ENCODE measurements at regions not wholly inside any gene's neighbourhood (a gene's known extent, or its start where the extent isn't known, plus 50 kb on each side); places are given as distances from the start of the nearest gene placed in this dataset.

GRCh38 chr2:241944821-241945220 is 75.3 kb downstream of the RTP5 start:
- in situ Hi-C loops (cut with MboI) = no loop called here
- no peak overlapping the region for H3K4me2 ChIP-seq (ENCODE audit: control insufficient read depth, insufficient read depth)
- no peaks in the 10 kb centered on the region; the same call in 1 of the 3 replicates for H3K9me3 ChIP-seq (replicated peaks; ENCODE audit: control insufficient read depth, insufficient read depth, low read length)
- ChIA-PET SMC1A (ENCODE audit: uncharacterized antibody, unreplicated experiment) (no interaction called here), POLR2A (no interaction called here), RAD21 (ENCODE audit: unreplicated experiment) (no interaction called here), CTCF (no interaction called here)
- H3K27ac ChIP-seq (ENCODE audit: control insufficient read depth, insufficient read depth) = no peak overlapping the region
- FAIRE-seq (no peak), DNase-seq (ENCODE audit: low read depth, low spot score) (no peak), ATAC-seq (no peak)
- TF ChIP-seq NFYB (IDR thresholded peaks at IDR 0.05; ENCODE audit: insufficient read depth, low read depth, low read length) (no peak), ATF2 (IDR thresholded peaks at IDR 0.05; ENCODE audit: low read length) (no peak), LARP7 (IDR thresholded peaks at IDR 0.05) (no peak), CTCF (IDR thresholded peaks at IDR 0.05 in 2 of 3, conservative IDR thresholded peaks at IDR 0.05 in 1 of 3; ENCODE audit: control insufficient read depth in 2 of 3, extremely low read depth in 1 of 3, insufficient read depth in 1 of 3, low read depth in 3 of 3, low read length in 3 of 3) (no peak), ETV6 (conservative IDR thresholded peaks at IDR 0.05 in 1 of 2, IDR thresholded peaks at IDR 0.05 in 1 of 2; ENCODE audit: borderline replicate concordance in 1 of 2, low read depth in 1 of 2) (no peak), SMAD1 (IDR thresholded peaks at IDR 0.05; ENCODE audit: low read depth, partially characterized antibody) (no peak), FOXM1 (IDR thresholded peaks at IDR 0.05; ENCODE audit: low read depth, low read length) (no peak), TCF3 (IDR thresholded peaks at IDR 0.05; ENCODE audit: borderline replicate concordance, insufficient read depth, low read depth, low read length) (no peak), KDM1A (IDR thresholded peaks at IDR 0.05; ENCODE audit: borderline replicate concordance) (no peak), ASH2L (IDR thresholded peaks at IDR 0.05; ENCODE audit: borderline replicate concordance, low read depth) (no peak), ZBTB33 (IDR thresholded peaks at IDR 0.05) (no peak), E2F4 (IDR thresholded peaks at IDR 0.05; ENCODE audit: low read depth, low read length) (no peak)
- WGBS (ENCODE audit: insufficient coverage, insufficient replicate concordance, low lambda C conversion rate, missing lambda C conversion rate) = 80% methylated on average over 12 of the region's 12 CpGs
- H3K9ac ChIP-seq (ENCODE audit: control insufficient read depth, insufficient read depth, low read length) = no peak overlapping the region
- H3K36me3 ChIP-seq (ENCODE audit: control insufficient read depth in 2 of 2, insufficient read depth in 2 of 2, low read length in 1 of 2) = no peaks in the 10 kb centered on the region
- no peaks in the 10 kb centered on the region for H4K20me1 ChIP-seq (ENCODE audit: control insufficient read depth, insufficient read depth)
- H3K79me2 ChIP-seq (ENCODE audit: control insufficient read depth, insufficient read depth, low read length) = no peaks in the 10 kb centered on the region
- no peaks in the 10 kb centered on the region for H3K4me1 ChIP-seq (ENCODE audit: control insufficient read depth, insufficient read depth, low read length)
- no peak overlapping the region for H2AFZ ChIP-seq (ENCODE audit: control insufficient read depth, low read depth, low read length)
- no peak overlapping the region for H3K4me3 ChIP-seq
- H3K27me3 ChIP-seq (replicated peaks in 1 of 2; ENCODE audit: control insufficient read depth in 2 of 2, insufficient read depth in 2 of 2, low read length in 1 of 2) = no peaks in the 10 kb centered on the region
- intact Hi-C loops (cut with micrococcal nuclease; ENCODE audit: unreplicated experiment) = no loop called here
- no TSS peak for BruUV-seq (replicated peaks)
